ENCODE measurements at regions not wholly inside any gene's neighbourhood (a gene's known extent, or its start where the extent isn't known, plus 50 kb on each side); places are given as distances from the start of the nearest gene placed in this dataset.

GRCh38 chr18:22114526-22115321, 54.7 kb upstream of the GATA6 start:
- DNase-seq (ENCODE audit: low spot score), result no peak

GRCh38 chr18:22115573-22115972, 53.8 kb upstream of the GATA6 start:
- DNase-seq (ENCODE audit: low spot score), result no peak

Data from CD4-positive, alpha-beta T cell treated with Interleukin-6 at 100 ng/mL for 8 hours (primary cell).